Natural killer cell treated with Interleukin-12 subunit alpha and Interleukin-12 subunit beta and Interleukin-15 and Interleukin-18, amount 100 ng/mL, for 72 hours (primary cell): ENCODE measurements at regions not wholly inside any gene's neighbourhood (a gene's known extent, or its start where the extent isn't known, plus 50 kb on each side); places are given as distances from the start of the nearest gene placed in this dataset.

Experiments used
- ATAC-seq, 2 donors: fragments of 150-1000 bp; cut with Tn5 transposase in 1 of 2; sonication (Bioruptor Pico), chemical (Tn5 transposase) in 1 of 2; 2 replicates each; pipeline ENCODE4 v1.10.0; 2021
- DNase-seq: peaks from one replicate; pipeline ENCODE4 v3.0.0; 2022; ENCODE audit warnings: low spot score
- H3K27ac Mint-ChIP-seq, 2 donors: 1 replicate in 1 of 2; 2 replicates in 1 of 2; pipeline ENCODE4 v1.8.0; 2022; ENCODE audit warnings: mixed read lengths in 2 of 2, mild to moderate bottlenecking in 1 of 2, moderate library complexity in 1 of 2
- H3K27me3 Mint-ChIP-seq, 2 donors: 1 replicate in 1 of 2; 2 replicates in 1 of 2; pipeline ENCODE4 v1.8.0; 2022; ENCODE audit warnings: mixed read lengths in 2 of 2
- H3K36me3 Mint-ChIP-seq: one replicate; pipeline ENCODE4 v1.8.0; 2022; ENCODE audit warnings: mixed read lengths
- H3K4me1 Mint-ChIP-seq, 2 donors: 1 replicate in 1 of 2; 2 replicates in 1 of 2; pipeline ENCODE4 v1.8.0; 2022; ENCODE audit warnings: low read depth in 2 of 2, mixed read lengths in 2 of 2, mild to moderate bottlenecking in 1 of 2
- H3K4me3 Mint-ChIP-seq: one replicate; pipeline ENCODE4 v1.8.0; 2022; ENCODE audit warnings: mixed read lengths
- H3K9me3 Mint-ChIP-seq: 2 replicates; pipeline ENCODE4 v1.8.0; 2022; ENCODE audit warnings: mixed read lengths

DNA sequence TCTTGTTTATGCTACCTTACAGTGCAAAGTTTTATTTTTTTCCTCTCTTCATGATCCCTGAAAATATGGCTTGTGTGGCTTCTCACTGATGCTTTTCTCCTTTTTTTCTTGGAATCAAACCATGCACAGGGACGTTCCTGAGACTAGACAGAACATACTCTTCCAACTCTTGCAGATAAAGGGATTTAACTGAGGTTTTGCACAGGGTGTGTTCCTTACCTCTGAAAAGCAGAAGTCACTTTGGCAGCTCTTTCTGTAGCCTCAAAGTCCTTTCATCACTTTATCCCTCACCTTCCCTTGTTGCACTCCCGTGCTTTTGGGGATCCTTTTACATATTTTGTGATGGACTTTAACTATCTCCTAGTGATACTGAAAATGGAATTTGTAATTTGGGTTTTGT, 300.1 kb downstream of the SPRY1 start:
- H3K36me3 Mint-ChIP-seq = no peaks in the 10 kb centered on the region
- H3K4me3 Mint-ChIP-seq = no peak overlapping the region
- H3K4me1 Mint-ChIP-seq = no peaks in the 10 kb centered on the region
- H3K27ac Mint-ChIP-seq = no peak overlapping the region
- no peak for DNase-seq
- H3K9me3 Mint-ChIP-seq = no peaks in the 10 kb centered on the region
- no peak for ATAC-seq
- H3K27me3 Mint-ChIP-seq = peaks cover 0 to 6% of the 10 kb centered on the region in 2 donors

DNA sequence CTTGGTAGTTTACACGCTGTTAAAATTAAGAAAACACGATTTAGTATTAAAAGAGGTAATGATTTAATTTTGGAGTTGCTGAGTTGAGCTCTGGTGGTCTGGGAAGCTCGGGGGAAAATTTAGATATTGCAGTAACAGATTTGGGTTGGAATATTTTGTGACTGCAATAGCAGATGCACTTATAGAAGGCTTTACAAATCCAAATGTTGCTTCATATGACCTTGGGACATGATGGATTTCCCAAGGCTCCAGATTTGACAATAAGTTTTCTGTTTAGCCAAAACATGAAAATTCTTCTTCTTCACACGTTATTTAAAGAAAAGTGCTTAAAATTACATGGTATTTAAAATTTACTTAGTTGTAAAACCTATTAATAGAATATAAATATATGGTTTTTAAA, 302.0 kb downstream of the SPRY1 start:
- DNase-seq (no peak), ATAC-seq (no peak)
- no peaks in the 10 kb centered on the region for H3K36me3 Mint-ChIP-seq
- H3K27ac Mint-ChIP-seq = no peak overlapping the region
- peaks cover 0 to 6% of the 10 kb centered on the region in 2 donors for H3K27me3 Mint-ChIP-seq
- peaks cover 0 to 2% of the 10 kb centered on the region in 2 donors for H3K4me1 Mint-ChIP-seq
- no peak overlapping the region for H3K4me3 Mint-ChIP-seq
- H3K9me3 Mint-ChIP-seq = no peaks in the 10 kb centered on the region

DNA sequence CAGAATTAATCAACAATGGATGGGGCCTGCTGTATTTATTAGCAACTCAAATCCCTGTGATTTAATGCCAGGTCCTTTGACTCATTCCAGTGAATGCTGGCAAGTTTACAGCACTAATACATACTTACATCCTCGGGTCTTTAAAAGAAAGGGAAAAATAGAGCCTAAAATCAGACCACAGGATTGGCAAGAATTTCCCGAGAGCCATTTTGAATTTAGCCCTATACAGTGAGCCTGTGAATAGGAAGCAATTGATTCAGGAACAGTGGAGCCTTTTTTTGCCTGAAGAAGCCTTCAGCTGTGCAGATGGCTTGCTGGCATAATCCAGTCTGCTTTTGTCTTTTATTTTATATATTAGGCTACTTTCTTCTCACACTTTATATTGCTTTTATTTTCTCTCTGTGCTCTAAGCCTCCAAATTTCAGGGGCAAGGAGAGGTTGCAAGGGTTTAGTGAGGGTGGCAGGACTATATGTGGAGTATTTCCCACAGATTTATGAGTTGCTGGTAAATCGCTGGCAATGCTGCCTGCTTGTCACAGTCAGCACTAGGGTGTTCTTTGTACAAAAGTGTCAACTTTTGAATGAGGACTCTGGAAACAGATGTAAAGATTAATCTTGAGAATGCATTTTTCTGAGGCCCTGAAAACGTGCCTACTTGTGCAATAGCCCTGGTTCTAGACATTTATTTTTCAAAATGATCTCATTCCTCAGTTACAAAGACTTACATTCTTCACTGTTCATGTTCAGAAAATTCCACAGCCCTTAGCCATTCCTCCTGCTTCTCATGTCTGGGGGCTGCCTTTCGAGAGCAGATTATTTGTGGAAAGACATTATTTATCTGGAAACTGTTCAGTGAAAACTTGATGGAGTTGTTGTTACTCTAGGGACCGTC, 303.5 kb downstream of the SPRY1 start:
- Mint-ChIP-seq H3K36me3 (no peaks in the 10 kb centered on the region), H3K27ac (no peak overlapping the region), H3K27me3 (peaks cover 6 to 8% of the 10 kb centered on the region in 2 donors), H3K9me3 (no peaks in the 10 kb centered on the region), H3K4me3 (no peak overlapping the region), H3K4me1 (peaks cover 0 to 2% of the 10 kb centered on the region in 2 donors)
- DNase-seq (no peak), ATAC-seq (no peak)

DNA sequence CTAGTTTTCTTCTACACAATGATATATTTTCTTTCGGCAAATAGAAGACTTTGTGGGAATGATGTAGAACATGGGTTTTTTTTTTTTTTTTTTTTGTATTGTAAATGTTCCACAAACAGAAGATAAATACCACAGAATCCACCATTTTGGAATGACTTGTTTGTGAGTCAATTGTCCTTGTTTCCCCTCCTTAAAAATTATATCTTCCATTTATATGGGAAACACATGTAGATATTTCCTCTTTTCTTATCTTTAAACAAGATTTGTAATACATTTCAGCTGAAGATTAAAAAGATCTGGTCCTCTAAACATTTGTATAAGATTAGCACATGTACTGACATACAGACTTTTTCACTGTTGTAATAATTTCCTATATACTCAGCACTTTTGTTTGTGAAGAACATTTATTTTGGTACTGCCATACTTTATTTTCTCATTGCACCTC, 304.6 kb downstream of the SPRY1 start:
- ATAC-seq (no peak), DNase-seq (no peak)
- H3K4me3 Mint-ChIP-seq = no peak overlapping the region
- peaks cover 4 to 8% of the 10 kb centered on the region in 2 donors for H3K27me3 Mint-ChIP-seq
- H3K27ac Mint-ChIP-seq = no peak overlapping the region
- H3K9me3 Mint-ChIP-seq = no peaks in the 10 kb centered on the region
- H3K36me3 Mint-ChIP-seq = no peaks in the 10 kb centered on the region
- peaks cover 0 to 2% of the 10 kb centered on the region in 2 donors for H3K4me1 Mint-ChIP-seq

DNA sequence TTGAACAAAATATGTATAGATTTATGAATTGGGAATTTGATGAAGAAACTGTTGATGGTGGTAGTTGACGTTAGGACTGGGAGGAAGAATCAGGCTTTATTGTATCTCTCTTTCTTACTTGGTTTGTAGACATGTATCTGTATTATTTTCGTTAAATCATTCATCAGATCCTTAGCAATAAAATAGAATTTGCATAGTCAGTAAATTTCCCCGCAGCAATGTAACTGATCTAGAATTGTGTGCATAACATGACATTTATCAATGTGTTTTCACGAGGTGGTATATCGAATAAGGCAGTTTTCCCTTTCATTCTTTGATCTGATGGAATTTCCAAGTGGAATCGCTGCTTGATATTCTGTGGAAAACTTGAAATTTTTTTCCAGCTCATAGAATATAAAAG, 308.8 kb downstream of the SPRY1 start:
- Mint-ChIP-seq H3K4me3 (no peak overlapping the region), H3K9me3 (no peaks in the 10 kb centered on the region), H3K27me3 (peaks cover 5 to 8% of the 10 kb centered on the region in 2 donors), H3K27ac (no peak overlapping the region), H3K36me3 (peaks cover 7% of the 10 kb centered on the region), H3K4me1 (peaks cover 0 to 2% of the 10 kb centered on the region in 2 donors)
- ATAC-seq (no peak), DNase-seq (no peak)

DNA sequence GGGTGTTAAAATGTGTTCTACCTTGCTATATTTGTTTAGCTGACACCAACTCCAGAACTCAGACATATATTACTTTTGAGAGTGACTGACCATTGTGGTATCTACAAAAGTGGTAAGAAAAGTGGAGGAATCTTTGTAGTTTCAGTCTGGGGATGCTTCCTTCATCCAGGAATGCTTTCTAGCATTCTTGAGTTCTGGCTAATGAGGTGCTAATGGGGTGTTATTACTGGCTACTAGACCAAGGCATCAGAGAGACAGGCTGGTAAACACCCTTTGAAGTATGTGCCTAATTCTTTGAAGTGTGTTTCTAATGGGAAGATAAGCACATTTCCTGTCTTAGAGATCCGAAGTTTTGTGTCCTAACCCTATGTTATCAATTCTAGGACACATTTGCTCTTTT, 310.4 kb downstream of the SPRY1 start:
- no peak overlapping the region for H3K4me3 Mint-ChIP-seq
- no peaks in the 10 kb centered on the region for H3K4me1 Mint-ChIP-seq
- ATAC-seq = no peak
- H3K27me3 Mint-ChIP-seq = peaks cover 2 to 16% of the 10 kb centered on the region in 2 donors
- no peak overlapping the region for H3K27ac Mint-ChIP-seq
- H3K36me3 Mint-ChIP-seq = peaks cover 7% of the 10 kb centered on the region
- no peak for DNase-seq
- no peaks in the 10 kb centered on the region for H3K9me3 Mint-ChIP-seq

DNA sequence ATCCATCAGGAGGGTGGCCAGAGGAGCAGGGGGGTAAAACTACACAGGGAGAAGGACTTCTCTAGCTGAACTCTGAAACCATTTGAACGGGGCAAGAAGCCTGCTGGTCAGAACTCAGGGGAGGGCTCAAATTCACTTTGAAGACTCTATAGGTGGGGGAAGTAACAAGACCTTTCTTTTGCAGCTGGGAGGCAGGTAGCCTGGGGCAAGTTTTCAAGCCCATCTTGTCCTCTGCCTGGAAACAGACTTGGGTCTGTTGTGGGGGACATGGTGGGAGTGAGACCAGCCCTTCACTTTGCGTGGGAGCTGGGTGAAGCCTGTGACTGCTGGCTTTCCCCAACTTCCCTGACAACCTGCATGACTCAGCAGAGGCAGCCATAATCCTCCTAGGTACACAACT, 312.3 kb downstream of the SPRY1 start:
- H3K4me3 Mint-ChIP-seq = no peak overlapping the region
- DNase-seq (no peak), ATAC-seq (no peak)
- H3K27ac Mint-ChIP-seq = no peak overlapping the region
- H3K9me3 Mint-ChIP-seq = no peaks in the 10 kb centered on the region
- H3K4me1 Mint-ChIP-seq = no peaks in the 10 kb centered on the region
- H3K27me3 Mint-ChIP-seq = peaks cover 2 to 17% of the 10 kb centered on the region in 2 donors
- H3K36me3 Mint-ChIP-seq = peaks cover 7% of the 10 kb centered on the region

DNA sequence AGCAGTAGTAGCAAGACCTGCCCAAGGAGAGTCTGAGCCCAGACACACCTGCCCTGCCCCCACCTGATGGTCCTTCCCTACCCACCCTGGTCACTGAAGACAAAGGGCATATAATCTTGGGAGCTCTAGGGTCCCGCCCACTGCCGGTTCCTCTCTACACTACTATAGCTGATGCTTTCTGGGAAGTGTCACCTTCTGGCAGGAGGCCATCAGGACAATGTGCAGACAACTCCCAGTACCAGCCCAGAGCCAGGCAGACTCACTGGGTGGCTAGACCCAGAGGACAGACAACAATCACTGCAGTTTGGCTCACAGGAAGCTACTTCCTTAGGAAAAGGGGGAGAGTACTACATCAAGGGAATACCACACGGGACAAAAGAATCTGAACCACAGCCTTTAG, 312.7 kb downstream of the SPRY1 start:
- H3K36me3 Mint-ChIP-seq = peaks cover 11% of the 10 kb centered on the region
- no peaks in the 10 kb centered on the region for H3K9me3 Mint-ChIP-seq
- H3K27ac Mint-ChIP-seq = no peak overlapping the region
- no peak for ATAC-seq
- H3K27me3 Mint-ChIP-seq = peaks cover 2 to 21% of the 10 kb centered on the region in 2 donors
- no peaks in the 10 kb centered on the region for H3K4me1 Mint-ChIP-seq
- no peak overlapping the region for H3K4me3 Mint-ChIP-seq
- DNase-seq = no peak

DNA sequence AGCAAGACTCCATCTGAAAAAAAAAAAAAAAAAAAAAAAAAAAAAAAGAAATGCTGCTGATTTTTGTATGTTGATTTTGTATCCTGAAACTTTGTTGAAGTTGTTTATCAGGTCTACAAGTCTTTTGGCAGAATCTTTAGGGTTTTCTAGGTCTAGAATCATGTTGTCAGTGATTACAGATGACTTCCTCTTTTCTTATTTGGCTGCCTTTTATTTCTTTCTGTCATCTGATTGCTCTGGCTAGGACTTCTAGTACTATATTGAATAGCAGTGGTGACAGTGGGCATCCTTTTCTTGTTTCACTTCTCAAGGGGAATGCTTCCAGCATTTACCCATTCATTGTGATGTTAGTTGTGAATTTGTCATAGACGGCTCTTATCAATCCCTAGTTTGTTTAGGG, 334.4 kb downstream of the SPRY1 start:
- DNase-seq = no peak
- H3K36me3 Mint-ChIP-seq = peaks cover 5% of the 10 kb centered on the region
- H3K9me3 Mint-ChIP-seq = peaks cover 5% of the 10 kb centered on the region
- no peak overlapping the region for H3K27ac Mint-ChIP-seq
- H3K27me3 Mint-ChIP-seq = peaks cover 13 to 15% of the 10 kb centered on the region in 2 donors
- no peak for ATAC-seq
- H3K4me1 Mint-ChIP-seq = no peaks in the 10 kb centered on the region
- H3K4me3 Mint-ChIP-seq = no peak overlapping the region

DNA sequence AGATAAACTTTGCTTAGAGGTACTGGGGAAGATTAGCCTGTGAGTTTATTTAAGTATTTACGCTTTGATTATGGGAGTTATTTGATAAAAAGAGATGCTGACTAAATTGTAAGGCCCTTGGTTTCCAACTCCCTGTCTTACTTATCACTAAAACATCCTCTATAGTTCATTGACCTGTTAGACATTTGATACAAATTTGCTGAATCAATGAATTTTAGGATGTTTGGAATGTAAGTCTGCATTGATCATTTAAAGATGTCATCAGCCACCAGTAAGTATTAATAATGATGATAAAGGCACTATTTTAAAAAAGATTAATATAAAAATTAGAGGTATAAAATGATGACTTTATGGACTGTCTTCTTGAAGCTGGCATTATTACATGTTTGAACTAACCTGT, 340.6 kb downstream of the SPRY1 start:
- no peak overlapping the region for H3K4me3 Mint-ChIP-seq
- H3K9me3 Mint-ChIP-seq = peaks cover 3% of the 10 kb centered on the region
- H3K27ac Mint-ChIP-seq = no peak overlapping the region
- no peaks in the 10 kb centered on the region for H3K36me3 Mint-ChIP-seq
- H3K4me1 Mint-ChIP-seq = no peaks in the 10 kb centered on the region
- DNase-seq = no peak
- H3K27me3 Mint-ChIP-seq = peaks cover 3 to 4% of the 10 kb centered on the region in 2 donors
- ATAC-seq = no peak

DNA sequence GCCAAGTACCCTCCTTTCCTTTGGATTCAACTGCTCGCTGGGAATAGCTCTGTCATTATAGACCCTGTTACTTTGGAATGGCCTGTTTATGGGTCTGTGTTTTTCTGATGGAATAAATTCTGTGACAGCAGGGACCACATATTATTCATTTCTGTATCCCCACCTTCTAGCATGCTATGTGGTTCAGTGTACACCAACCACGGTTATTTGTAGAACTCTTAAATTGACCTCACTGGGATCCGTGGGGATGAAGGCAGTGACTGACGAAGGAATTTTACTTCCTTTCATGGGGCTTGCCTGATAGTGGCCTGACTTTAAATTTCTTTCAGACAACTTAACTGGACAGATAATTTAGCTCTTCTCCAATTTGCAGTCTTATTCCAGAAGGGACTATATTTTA, 343.2 kb downstream of the SPRY1 start:
- H3K27ac Mint-ChIP-seq = no peak overlapping the region
- no peak overlapping the region for H3K4me3 Mint-ChIP-seq
- H3K4me1 Mint-ChIP-seq = no peaks in the 10 kb centered on the region
- H3K9me3 Mint-ChIP-seq = no peaks in the 10 kb centered on the region
- no peaks in the 10 kb centered on the region for H3K36me3 Mint-ChIP-seq
- DNase-seq (no peak), ATAC-seq (no peak)
- H3K27me3 Mint-ChIP-seq = peaks cover 0 to 3% of the 10 kb centered on the region in 2 donors

DNA sequence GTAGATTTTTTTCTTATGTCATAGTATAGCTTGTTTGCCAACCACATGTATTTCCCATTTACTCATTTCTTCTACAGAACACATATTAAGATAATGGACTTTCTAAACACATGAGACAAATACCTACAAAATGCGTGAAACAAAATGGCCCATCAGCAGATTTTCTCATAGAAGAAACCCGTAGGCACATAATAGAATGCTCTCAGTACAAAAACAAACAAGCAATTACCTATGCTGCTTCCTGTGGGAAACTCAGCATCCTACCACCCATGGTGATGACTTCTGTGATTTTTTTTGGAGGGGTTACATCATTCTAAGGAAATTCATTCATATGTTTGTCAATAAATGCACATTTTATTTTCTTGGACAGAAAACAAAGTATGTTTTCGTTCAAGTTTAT, 343.6 kb downstream of the SPRY1 start:
- no peaks in the 10 kb centered on the region for H3K4me1 Mint-ChIP-seq
- H3K4me3 Mint-ChIP-seq = no peak overlapping the region
- H3K27ac Mint-ChIP-seq = no peak overlapping the region
- DNase-seq = no peak
- no peaks in the 10 kb centered on the region for H3K9me3 Mint-ChIP-seq
- no peaks in the 10 kb centered on the region for H3K36me3 Mint-ChIP-seq
- peaks cover 0 to 3% of the 10 kb centered on the region in 2 donors for H3K27me3 Mint-ChIP-seq
- ATAC-seq = no peak

DNA sequence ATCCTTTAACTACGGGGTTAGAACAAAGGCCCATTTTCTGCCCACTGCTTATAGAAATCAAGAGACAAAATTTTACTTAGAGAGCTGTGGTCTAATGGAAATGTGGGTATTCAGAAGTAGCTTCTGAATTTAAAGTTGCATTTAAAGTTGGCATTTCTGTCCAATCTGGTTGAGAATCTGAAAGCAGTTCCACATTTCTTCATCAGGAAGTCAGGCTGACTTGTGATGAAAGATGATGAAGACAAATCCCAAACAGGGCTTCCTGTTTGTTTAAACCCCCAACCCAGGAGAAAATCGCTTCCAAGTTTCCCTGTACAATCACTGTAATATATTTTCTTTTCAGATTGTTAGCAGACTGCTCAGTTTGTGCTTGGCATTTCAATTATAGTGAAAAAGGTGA, 345.3 kb downstream of the SPRY1 start:
- Mint-ChIP-seq H3K27ac (no peak overlapping the region), H3K9me3 (no peaks in the 10 kb centered on the region), H3K27me3 (peaks cover 0 to 7% of the 10 kb centered on the region in 2 donors), H3K4me3 (no peak overlapping the region), H3K4me1 (no peaks in the 10 kb centered on the region), H3K36me3 (no peaks in the 10 kb centered on the region)
- DNase-seq (no peak), ATAC-seq (no peak)

DNA sequence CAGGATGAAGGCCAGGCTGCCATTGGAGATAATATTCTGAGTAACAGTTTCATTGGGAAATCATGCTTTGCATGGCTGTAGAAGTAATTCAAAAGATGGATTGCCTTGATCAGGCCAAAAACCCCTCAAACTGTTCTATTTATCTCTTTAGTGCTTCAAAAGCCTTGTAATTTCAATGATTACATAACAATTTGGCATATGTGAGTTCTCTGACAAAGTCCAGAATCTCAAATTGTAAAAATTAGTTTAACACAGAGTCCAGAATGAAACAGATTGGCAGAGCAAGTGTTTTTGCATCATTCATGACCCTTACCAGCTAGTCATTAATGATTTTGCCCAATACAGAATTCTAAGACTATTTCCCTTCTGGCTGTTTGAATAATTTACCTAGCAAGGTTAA, 347.3 kb downstream of the SPRY1 start:
- H3K27me3 Mint-ChIP-seq = peaks cover 0 to 11% of the 10 kb centered on the region in 2 donors
- peaks cover 0 to 3% of the 10 kb centered on the region in 2 donors for H3K4me1 Mint-ChIP-seq
- ATAC-seq = no peak
- no peaks in the 10 kb centered on the region for H3K9me3 Mint-ChIP-seq
- DNase-seq = no peak
- H3K27ac Mint-ChIP-seq = no peak overlapping the region
- H3K4me3 Mint-ChIP-seq = no peak overlapping the region
- H3K36me3 Mint-ChIP-seq = no peaks in the 10 kb centered on the region
